EH (cell line): ENCODE measurements at regions not wholly inside any gene's neighbourhood (a gene's known extent, or its start where the extent isn't known, plus 50 kb on each side); places are given as distances from the start of the nearest gene placed in this dataset.

Source experiments
- DNase-seq: peaks from one replicate; pipeline ENCODE4 v3.0.0-alpha.2; 2015; ENCODE audit warnings: low read depth

- peak; percentile 91 for DNase-seq
Observed at GRCh38 chr2:37471994-37472393, 127.6 kb downstream of the QPCT start.

- DNase-seq: peak; percentile 87
Observed at GRCh38 chr2:37472959-37473358, 128.5 kb downstream of the QPCT start.

GRCh38 chr2:37476411-37476810, 132.0 kb downstream of the QPCT start:
- no peak for DNase-seq

- DNase-seq: no peak
Observed at GRCh38 chr2:37477921-37478320, 133.5 kb downstream of the QPCT start.

- no peak for DNase-seq
Observed at GRCh38 chr2:37481244-37481643, 136.8 kb downstream of the QPCT start.

- DNase-seq: peak; percentile 6
Observed at GRCh38 chr2:37489041-37489456, 144.6 kb downstream of the QPCT start.

- no peak for DNase-seq
Observed at GRCh38 chr2:37489536-37489935, 145.1 kb downstream of the QPCT start.

GRCh38 chr2:37493425-37493824, 149.0 kb downstream of the QPCT start:
- DNase-seq: no peak

GRCh38 chr2:37499113-37499512, 154.7 kb downstream of the QPCT start:
- DNase-seq: no peak

- DNase-seq: peak; percentile 76
Observed at GRCh38 chr2:37500031-37500430, 155.6 kb downstream of the QPCT start.

- no peak for DNase-seq
Observed at GRCh38 chr2:37501113-37501512, 156.7 kb downstream of the QPCT start.

GRCh38 chr2:37506407-37507050, 162.1 kb downstream of the QPCT start:
- peak; percentile 78 for DNase-seq

GRCh38 chr2:37507051-37507410, 162.6 kb downstream of the QPCT start:
- no peak for DNase-seq

GRCh38 chr2:37507703-37508102, 163.3 kb downstream of the QPCT start:
- DNase-seq: no peak

- no peak for DNase-seq
Observed at GRCh38 chr2:37512971-37513370, 158.5 kb downstream of the CDC42EP3 start.

GRCh38 chr2:37523814-37524362, 147.6 kb downstream of the CDC42EP3 start:
- peak; percentile 86 for DNase-seq

- peak; percentile 31 for DNase-seq
Observed at GRCh38 chr2:37526323-37526722, 145.1 kb downstream of the CDC42EP3 start.

GRCh38 chr2:37526856-37527255, 144.6 kb downstream of the CDC42EP3 start:
- DNase-seq: no peak

- DNase-seq: no peak
Observed at GRCh38 chr2:37527361-37527760, 144.1 kb downstream of the CDC42EP3 start.

- DNase-seq: no peak
Observed at GRCh38 chr2:37529830-37530415, 141.5 kb downstream of the CDC42EP3 start.

- DNase-seq: no peak
Observed at GRCh38 chr2:37532503-37532902, 138.9 kb downstream of the CDC42EP3 start.

- DNase-seq: no peak
Observed at GRCh38 chr2:37537316-37537715, 134.1 kb downstream of the CDC42EP3 start.

GRCh38 chr2:37541516-37541915, 129.9 kb downstream of the CDC42EP3 start:
- no peak for DNase-seq
